ENCODE measurements at regions not wholly inside any gene's neighbourhood (a gene's known extent, or its start where the extent isn't known, plus 50 kb on each side); places are given as distances from the start of the nearest gene placed in this dataset.

DNA sequence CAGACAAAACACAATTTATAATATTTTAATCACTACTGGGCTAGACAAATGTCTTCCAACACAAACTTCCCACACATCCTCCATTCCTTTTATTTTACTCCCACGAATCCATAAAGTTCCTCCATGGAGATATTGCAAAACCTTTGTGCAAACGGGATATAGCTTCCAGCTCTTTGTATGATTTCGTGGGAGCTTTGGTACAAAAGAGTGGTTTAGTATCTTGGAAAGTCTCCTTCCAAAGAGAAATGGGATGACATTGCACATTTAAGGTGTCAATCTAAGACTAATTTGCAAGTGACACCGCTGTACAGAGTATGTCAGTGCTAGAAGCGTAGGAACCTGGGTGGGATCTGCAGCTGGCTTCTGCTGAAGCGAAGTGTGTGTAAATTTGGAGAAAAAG, 455.2 kb upstream of the RUNX1 start:
- TF ChIP-seq TOX (CRISPR knock-in tag; IDR thresholded peaks at IDR 0.05; ENCODE audit: borderline replicate concordance): no peak
- TF ChIP-seq ESRRG (CRISPR knock-in tag; IDR thresholded peaks at IDR 0.05): no peak
- no peak for TF ChIP-seq GLIS3 (CRISPR knock-in tag; IDR thresholded peaks at IDR 0.05)

Data from SK-N-SH treated with all-trans-retinoic acid at 6 μM for 48 hours (cell line).